GM18858 (cell line): ENCODE measurements at regions not wholly inside any gene's neighbourhood (a gene's known extent, or its start where the extent isn't known, plus 50 kb on each side); places are given as distances from the start of the nearest gene placed in this dataset.

ENCODE experiments used
- ATAC-seq: cut with Tn5 transposase; IDR thresholded peaks from one replicate; pipeline ENCODE4 v1.9.1; 2021; ENCODE audit not compliant: unreplicated experiment

GRCh38 chr10:44199991-44200655, 184.8 kb downstream of the CXCL12 start:
- ATAC-seq, result no peak

GRCh38 chr10:44199267-44199666, 185.6 kb downstream of the CXCL12 start:
- no peak for ATAC-seq

- ATAC-seq, result no peak
Observed at GRCh38 chr10:44198780-44199097, 186.2 kb downstream of the CXCL12 start.

GRCh38 chr10:44198096-44198779, 186.7 kb downstream of the CXCL12 start:
- ATAC-seq, result no peak

- no peak for ATAC-seq
Observed at GRCh38 chr10:44197646-44198045, 187.3 kb downstream of the CXCL12 start.

GRCh38 chr10:44196336-44196735, 188.6 kb downstream of the CXCL12 start:
- no peak for ATAC-seq

GRCh38 chr10:44196008-44196320, 188.9 kb downstream of the CXCL12 start:
- ATAC-seq, result no peak

GRCh38 chr10:44195112-44196007, 189.5 kb downstream of the CXCL12 start:
- no peak for ATAC-seq

- ATAC-seq, result no peak
Observed at GRCh38 chr10:44194435-44194834, 190.5 kb downstream of the CXCL12 start.

GRCh38 chr10:44193567-44194220, 191.2 kb downstream of the CXCL12 start:
- ATAC-seq, result no peak

GRCh38 chr10:44193166-44193565, 191.7 kb downstream of the CXCL12 start:
- ATAC-seq, result no peak

- no peak for ATAC-seq
Observed at GRCh38 chr10:44192435-44192834, 192.5 kb downstream of the CXCL12 start.

- ATAC-seq, result no peak
Observed at GRCh38 chr10:44190541-44190940, 194.4 kb downstream of the CXCL12 start.

- no peak for ATAC-seq
Observed at GRCh38 chr10:44186821-44187220, 198.1 kb downstream of the CXCL12 start.

GRCh38 chr10:44186150-44186549, 198.7 kb downstream of the CXCL12 start:
- ATAC-seq, result no peak

GRCh38 chr10:44185315-44185666, 199.6 kb downstream of the CXCL12 start:
- ATAC-seq, result no peak

GRCh38 chr10:44184633-44185314, 200.1 kb downstream of the CXCL12 start:
- ATAC-seq, result no peak

GRCh38 chr10:44183667-44184632, 200.9 kb downstream of the CXCL12 start:
- no peak for ATAC-seq

GRCh38 chr10:44182909-44183308, 202.0 kb downstream of the CXCL12 start:
- ATAC-seq, result no peak
